HG02973 (cell line): ENCODE measurements at regions not wholly inside any gene's neighbourhood (a gene's known extent, or its start where the extent isn't known, plus 50 kb on each side); places are given as distances from the start of the nearest gene placed in this dataset.

Source experiments
- ATAC-seq: cut with Tn5 transposase; IDR thresholded peaks from one replicate; pipeline ENCODE4 v1.9.1; 2021; ENCODE audit warnings: moderate library complexity; ENCODE audit not compliant: unreplicated experiment

GRCh38 chr5:2027790-2028189 is 145.1 kb upstream of the IRX4 start:
- no peak for ATAC-seq

- ATAC-seq = no peak
Observed at GRCh38 chr5:2024986-2025721, 142.4 kb upstream of the IRX4 start.

DNA sequence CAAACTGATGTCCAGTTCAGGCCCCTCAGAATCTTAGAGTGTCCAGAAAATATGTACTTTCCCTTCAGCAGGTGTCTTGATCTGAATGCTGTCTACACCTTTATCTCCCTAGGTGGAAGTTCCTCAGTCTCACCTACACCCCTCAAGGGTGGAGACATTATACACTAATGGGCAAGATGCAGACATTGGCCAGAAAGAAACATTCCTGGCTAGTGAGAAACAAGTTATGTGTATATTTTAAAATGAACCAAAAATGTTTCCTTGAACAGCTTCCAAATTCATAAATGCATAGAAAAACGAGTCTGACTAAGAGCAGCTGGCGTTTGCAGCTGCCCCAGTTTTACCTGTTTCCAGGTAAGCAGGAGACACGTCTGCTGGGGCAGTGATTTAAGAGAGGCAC is 140.5 kb upstream of the IRX4 start:
- no peak for ATAC-seq

- no peak for ATAC-seq
Observed at GRCh38 chr5:2022436-2022835, 139.7 kb upstream of the IRX4 start.

DNA sequence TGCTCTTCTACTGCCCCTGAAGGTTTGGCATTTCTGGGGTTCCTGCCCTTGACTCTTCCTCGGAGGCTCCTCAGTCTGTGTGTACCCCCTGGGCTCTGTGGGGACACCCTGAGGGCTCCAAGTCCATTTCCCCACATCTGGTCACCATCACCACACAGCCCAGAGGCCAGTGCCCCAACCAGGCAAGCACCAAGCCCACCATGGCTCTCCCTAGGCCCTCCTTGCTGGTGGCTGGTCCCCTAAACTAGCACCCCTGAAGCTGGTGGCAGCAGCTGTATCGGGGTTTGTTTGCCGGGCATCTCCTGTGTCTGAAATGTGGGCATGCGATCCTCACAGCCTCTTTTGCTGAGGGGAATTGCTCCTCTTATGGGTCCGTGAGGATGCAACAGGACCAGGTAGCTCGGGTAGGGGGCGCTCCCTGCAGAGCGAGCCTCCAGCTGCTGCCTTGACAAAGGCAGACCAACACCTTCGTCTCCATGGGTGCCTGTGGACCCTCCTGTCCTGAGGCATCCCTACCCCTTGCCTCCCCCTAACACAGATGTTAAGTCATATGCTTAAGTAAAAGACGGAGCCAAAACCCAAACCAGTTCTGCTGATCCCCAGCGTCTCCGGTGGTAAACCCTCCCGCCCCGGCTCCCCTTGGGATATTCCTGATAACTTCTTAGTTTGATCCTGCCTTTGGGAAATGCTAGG is 138.9 kb upstream of the IRX4 start:
- ATAC-seq = no peak

GRCh38 chr5:2020730-2021129 is 138.0 kb upstream of the IRX4 start:
- no peak for ATAC-seq

- ATAC-seq = no peak
Observed at GRCh38 chr5:2019716-2020115, 137.0 kb upstream of the IRX4 start.

DNA sequence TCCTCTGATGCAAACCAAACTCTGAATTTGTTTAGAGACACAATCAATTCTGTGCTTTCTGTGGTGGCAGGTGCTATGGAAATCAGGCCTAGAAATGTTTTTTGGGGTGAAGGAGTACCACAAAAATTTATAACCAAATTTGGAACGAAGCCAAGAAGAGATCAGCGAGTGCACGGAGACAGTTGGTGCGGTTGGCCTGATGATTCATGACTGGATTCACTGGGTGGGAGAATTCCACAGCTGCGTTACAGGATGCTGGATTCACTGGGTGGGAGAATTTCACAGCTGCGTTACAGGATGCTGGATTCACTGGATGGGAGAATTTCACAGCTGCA is 135.6 kb upstream of the IRX4 start:
- no peak for ATAC-seq

DNA sequence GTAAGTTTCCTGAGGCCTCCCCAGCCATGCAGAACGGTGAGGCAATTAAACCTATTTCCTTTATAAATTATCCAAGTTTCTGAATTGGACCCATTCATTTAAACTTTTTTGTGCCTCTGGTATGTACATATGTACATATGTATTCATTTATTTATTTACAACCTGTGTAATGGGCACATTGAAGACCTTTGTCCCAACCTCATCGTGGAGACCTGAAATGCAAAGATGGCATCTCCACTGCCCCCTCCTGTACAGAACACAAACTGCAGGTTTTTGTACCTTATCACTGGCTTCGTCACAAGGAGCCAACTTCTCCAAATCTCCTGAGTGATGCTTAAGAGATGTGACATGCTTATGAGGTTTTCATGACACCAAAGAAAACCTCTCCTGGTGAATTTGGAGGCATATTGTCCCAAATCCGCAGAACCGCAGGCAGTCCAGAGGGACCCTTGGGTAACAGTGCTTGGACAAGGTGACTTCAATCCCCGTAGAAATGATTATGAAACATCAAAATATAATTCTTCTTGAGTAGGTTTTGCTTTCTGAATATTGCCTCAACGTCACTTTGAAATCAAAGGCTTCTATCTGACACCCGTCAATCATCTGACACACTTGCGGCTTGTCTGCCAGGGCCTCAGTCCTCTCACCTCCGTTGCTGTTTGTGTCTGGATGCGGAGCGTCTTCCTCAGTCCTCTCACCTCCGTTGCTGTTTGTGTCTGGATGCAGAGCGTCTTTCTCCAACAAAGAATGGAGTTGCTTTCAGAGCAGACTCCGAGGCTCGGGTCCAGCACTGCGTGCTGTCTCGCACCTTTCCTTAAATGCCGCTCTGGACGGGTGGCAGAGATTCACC is 135.0 kb upstream of the IRX4 start:
- ATAC-seq = no peak

- ATAC-seq = no peak
Observed at GRCh38 chr5:2015961-2016360, 133.2 kb upstream of the IRX4 start.

GRCh38 chr5:2015124-2015848 is 132.6 kb upstream of the IRX4 start:
- no peak for ATAC-seq

- ATAC-seq = no peak
Observed at GRCh38 chr5:2014058-2014610, 131.4 kb upstream of the IRX4 start.

- ATAC-seq = no peak
Observed at GRCh38 chr5:2013301-2014057, 130.8 kb upstream of the IRX4 start.

- no peak for ATAC-seq
Observed at GRCh38 chr5:2012885-2013284, 130.2 kb upstream of the IRX4 start.

DNA sequence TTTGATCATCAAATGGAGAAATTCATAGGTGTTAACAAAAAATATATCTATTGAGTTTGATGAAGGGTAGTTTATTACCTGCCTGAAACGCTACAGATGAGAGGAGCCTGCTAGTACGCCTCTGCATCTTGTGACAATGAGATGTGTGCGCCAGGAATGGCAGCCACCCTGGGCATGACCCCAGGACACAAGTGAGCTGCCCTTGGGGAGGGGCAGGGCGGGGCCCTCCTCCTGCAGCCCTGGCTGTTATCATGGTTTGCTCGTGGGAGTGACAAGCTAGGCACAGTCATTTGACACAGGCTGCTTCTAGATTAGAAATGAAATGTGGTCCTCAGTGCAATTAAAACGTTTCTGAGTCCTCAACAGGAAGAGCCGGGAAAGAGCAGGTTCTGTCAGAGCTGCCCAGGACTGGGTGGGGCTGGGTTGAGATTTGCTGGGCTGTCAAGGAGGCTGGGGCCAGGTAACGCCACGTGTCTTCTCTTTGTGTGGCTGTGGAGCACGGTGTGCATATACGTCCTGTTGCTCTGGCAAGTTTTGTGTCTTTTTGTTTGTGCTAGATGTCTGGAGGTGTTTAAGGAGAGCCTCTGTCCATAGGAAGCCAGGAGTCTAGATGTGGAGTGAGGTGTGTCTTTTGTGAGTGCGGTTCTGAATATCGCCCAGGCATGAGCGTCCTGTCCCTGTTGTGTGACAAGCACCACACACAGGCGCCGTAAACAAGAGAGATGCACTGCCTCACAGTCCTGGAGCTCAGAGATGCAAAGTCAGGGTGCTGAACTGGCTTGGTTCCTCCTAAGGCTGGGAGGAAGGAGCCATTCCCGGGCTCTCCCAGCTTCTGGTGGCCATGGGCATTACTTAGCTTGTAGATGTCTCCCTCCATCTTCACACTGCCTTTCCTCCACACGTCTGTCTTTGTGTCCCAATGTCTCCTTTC is 129.0 kb upstream of the IRX4 start:
- no peak for ATAC-seq

- no peak for ATAC-seq
Observed at GRCh38 chr5:2010940-2011339, 128.2 kb upstream of the IRX4 start.

- no peak for ATAC-seq
Observed at GRCh38 chr5:2009986-2010914, 127.5 kb upstream of the IRX4 start.
